Sigmoid colon (tissue), 6 donors: ENCODE measurements at regions not wholly inside any gene's neighbourhood (a gene's known extent, or its start where the extent isn't known, plus 50 kb on each side); places are given as distances from the start of the nearest gene placed in this dataset.
"Not testable (repeated sequence)": the region's sequence is repeated elsewhere in the genome, so short reads cannot be mapped to it uniquely, and the experiment has no call there.

Experiments used
- DNase-seq: peaks from one replicate; pipeline ENCODE4 v3.0.0-alpha.2; 2019
- H3K27ac ChIP-seq, 4 donors: fragments of 200-600 bp; sonication (generic); one replicate each; pipeline ENCODE4 v1.5.1; 2016 to 2019; ENCODE audit warnings: mild to moderate bottlenecking in 1 of 4
- H3K27me3 ChIP-seq, 3 donors: fragments of 200-600 bp; sonication (generic); one replicate each; pipeline ENCODE4 v1.5.1; 2019; ENCODE audit warnings: mild to moderate bottlenecking in 1 of 3
- H3K36me3 ChIP-seq, 4 donors: fragments of 200-600 bp; sonication (generic); one replicate each; pipeline ENCODE4 v1.5.1; 2016 to 2019
- H3K4me1 ChIP-seq, 4 donors: fragments of 200-600 bp; sonication (generic); one replicate each; pipeline ENCODE4 v1.5.1; 2017 to 2019
- H3K4me3 ChIP-seq, 4 donors: fragments of 200-600 bp; sonication (generic); one replicate each; pipeline ENCODE4 v1.5.1; 2017 to 2019; ENCODE audit warnings: mild to moderate bottlenecking in 2 of 4, moderate library complexity in 1 of 4
- H3K9me3 ChIP-seq, 4 donors: fragments of 200-600 bp in 3 of 4; sonication (generic) in 3 of 4; one replicate each; pipeline versions ENCODE4 v1.5.1 to v1.6.1; 2013 to 2019
- CTCF ChIP-seq, 4 experiments: fragments of 450-650 bp in 3 of 4; fragments of 200-600 bp in 1 of 4; IDR thresholded peaks; one replicate each; pipeline ENCODE4 v1.5.1; 2016 to 2019; ENCODE audit warnings: antibody characterized with exemption in 4 of 4, mild to moderate bottlenecking in 3 of 4, moderate library complexity in 2 of 4
- EP300 ChIP-seq, 4 donors: sonication (generic); formaldehyde crosslinking; IDR thresholded peaks; one replicate each; pipeline ENCODE4 v1.6.1; 2017; ENCODE audit warnings: antibody characterized with exemption in 4 of 4
- POLR2A ChIP-seq, 2 donors: fragments of 450-650 bp; IDR thresholded peaks; one replicate each; pipeline ENCODE4 v1.6.1; 2016; ENCODE audit warnings: antibody characterized with exemption in 2 of 2, mild to moderate bottlenecking in 2 of 2, moderate library complexity in 2 of 2
- POLR2AphosphoS5 ChIP-seq, 4 donors: sonication (generic); formaldehyde crosslinking; IDR thresholded peaks; one replicate each; pipeline ENCODE4 v1.6.1; 2017; ENCODE audit warnings: antibody characterized with exemption in 4 of 4
- WGBS, 2 donors: extraction: QIAGEN DNeasy Blood & Tissue Kit; methylation state at CpG; one replicate each; pipeline ENCODE4 v1.1.7; 2013; 5-methylcytosine and 5-hydroxymethylcytosine counted together
- intact Hi-C: fragments of 100-400 bp; cut with DNase I; formaldehyde crosslinking; loops from one replicate; pipeline ENCODE4 v1.15.1; 2023
- donor health status: healthy with polysubstance abuse.
- donor health status: healthy.

DNA sequence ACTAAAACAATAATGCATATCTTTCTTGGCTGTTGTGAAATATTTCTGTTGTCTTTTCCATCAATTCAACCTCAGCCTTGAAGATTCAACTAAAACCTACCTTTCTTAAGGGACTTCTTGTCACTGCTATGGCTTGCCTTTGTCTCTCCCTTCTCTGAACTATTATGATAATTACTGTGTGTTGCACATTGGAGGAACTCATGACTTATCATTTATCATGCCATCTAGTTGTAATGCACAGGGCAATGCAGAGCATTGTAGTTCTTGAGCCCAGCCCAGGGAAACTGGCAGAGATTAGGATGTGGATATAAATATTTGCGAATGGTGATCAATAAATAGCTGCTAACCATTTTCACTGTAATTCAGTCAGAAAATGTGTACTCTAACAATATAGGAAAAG, 427.1 kb upstream of the FRG2C start:
- Histone ChIP-seq H3K27me3 (peaks cover 0 to 3% (median 0%) of the 10 kb centered on the region in 3 donors), H3K36me3 (no peaks in the 10 kb centered on the region), H3K9me3 (no peaks in the 10 kb centered on the region), H3K4me3 (no peak overlapping the region), H3K4me1 (no peaks in the 10 kb centered on the region), H3K27ac (no peak overlapping the region)
- no peak for DNase-seq
- 92 to 95% methylated on average over 1 of the region's 1 CpG for WGBS, 2 donors
- TF ChIP-seq EP300 (IDR thresholded peaks at IDR 0.05) (no peak), POLR2A (IDR thresholded peaks at IDR 0.05) (no peak), CTCF (IDR thresholded peaks at IDR 0.05) (no peak), POLR2AphosphoS5 (IDR thresholded peaks at IDR 0.05) (no peak)
- intact Hi-C loops, result no loop called here

- Histone ChIP-seq H3K9me3 (no peaks in the 10 kb centered on the region), H3K4me3 (no peak overlapping the region), H3K4me1 (no peaks in the 10 kb centered on the region), H3K27ac (no peak overlapping the region), H3K36me3 (no peaks in the 10 kb centered on the region), H3K27me3 (peaks cover 0 to 3% (median 0%) of the 10 kb centered on the region in 3 donors)
- TF ChIP-seq CTCF (IDR thresholded peaks at IDR 0.05) (no peak), EP300 (IDR thresholded peaks at IDR 0.05) (no peak), POLR2AphosphoS5 (IDR thresholded peaks at IDR 0.05) (no peak), POLR2A (IDR thresholded peaks at IDR 0.05) (no peak)
- intact Hi-C loops, result no loop called here
- no peak for DNase-seq
- 36 to 67% methylated on average over 3 of the region's 3 CpGs for WGBS, 2 donors
Observed at GRCh38 chr3:75237477-75237876, 426.7 kb upstream of the FRG2C start.

GRCh38 chr3:75241226-75241962, 422.7 kb upstream of the FRG2C start:
- H3K36me3 ChIP-seq, H3K27ac ChIP-seq, H3K9me3 ChIP-seq, H3K27me3 ChIP-seq, H3K4me3 ChIP-seq, DNase-seq, intact Hi-C loops, H3K4me1 ChIP-seq: not testable (repeated sequence)
- 32 to 39% methylated on average over 5 of the region's 5 CpGs for WGBS, 2 donors

DNA sequence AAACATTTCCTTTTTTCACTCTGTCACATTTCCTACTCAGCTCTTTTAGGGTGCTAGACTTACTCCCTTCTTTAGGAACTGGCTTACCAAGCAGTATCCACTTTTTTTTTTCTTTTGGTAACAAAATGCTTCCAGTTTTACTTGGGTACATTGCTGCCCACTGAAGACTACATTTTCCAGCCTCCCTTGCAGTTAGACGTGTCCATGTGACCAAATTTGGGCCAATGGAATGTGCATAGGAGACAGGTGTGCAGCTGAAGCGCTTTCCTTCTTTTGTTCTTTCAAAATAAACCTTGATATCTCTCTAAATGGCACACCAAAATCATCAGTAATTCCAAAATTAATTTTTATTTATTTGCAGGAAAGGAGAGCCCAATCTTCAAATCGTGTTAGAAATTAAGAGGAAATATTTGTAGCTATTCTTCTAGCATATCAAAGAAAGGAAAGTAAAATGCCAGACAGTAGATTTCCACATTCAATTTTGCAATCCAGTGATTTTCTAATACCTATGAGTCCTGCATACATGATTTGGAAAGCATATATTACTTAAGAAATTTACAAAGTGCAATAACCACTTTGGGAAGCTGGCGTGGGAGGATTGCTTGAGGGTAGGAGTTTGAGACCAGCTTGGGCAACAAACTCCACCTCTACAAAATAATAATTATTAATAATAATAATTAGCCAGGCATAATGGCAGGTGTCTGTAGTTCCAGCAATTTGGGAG, 422.0 kb upstream of the FRG2C start:
- Histone ChIP-seq H3K4me3 (no peak overlapping the region), H3K27me3 (no peaks in the 10 kb centered on the region), H3K9me3 (no peaks in the 10 kb centered on the region), H3K27ac (no peak overlapping the region), H3K36me3 (no peaks in the 10 kb centered on the region), H3K4me1 (no peaks in the 10 kb centered on the region)
- DNase-seq, result no peak
- intact Hi-C loops, result no loop called here
- TF ChIP-seq POLR2AphosphoS5 (IDR thresholded peaks at IDR 0.05) (no peak), EP300 (IDR thresholded peaks at IDR 0.05) (no peak), POLR2A (IDR thresholded peaks at IDR 0.05) (no peak), CTCF (IDR thresholded peaks at IDR 0.05) (no peak)
- WGBS, 2 donors, result 81% methylated on average over 4 of the region's 4 CpGs

- no peaks in the 10 kb centered on the region for H3K36me3 ChIP-seq
- no peaks in the 10 kb centered on the region for H3K4me1 ChIP-seq
- intact Hi-C loops, result no loop called here
- no peaks in the 10 kb centered on the region for H3K27me3 ChIP-seq
- H3K27ac ChIP-seq, result no peak overlapping the region
- no peak for DNase-seq
- H3K9me3 ChIP-seq, result no peaks in the 10 kb centered on the region
- TF ChIP-seq POLR2A (IDR thresholded peaks at IDR 0.05), result no peak
- no peak for TF ChIP-seq POLR2AphosphoS5 (IDR thresholded peaks at IDR 0.05)
- no peak for TF ChIP-seq EP300 (IDR thresholded peaks at IDR 0.05)
- no peak for TF ChIP-seq CTCF (IDR thresholded peaks at IDR 0.05)
- H3K4me3 ChIP-seq, result no peak overlapping the region
Observed at GRCh38 chr3:75248974-75249373, 415.2 kb upstream of the FRG2C start.
